Endothelial cell (in vitro differentiated cells): ENCODE measurements at regions not wholly inside any gene's neighbourhood (a gene's known extent, or its start where the extent isn't known, plus 50 kb on each side); places are given as distances from the start of the nearest gene placed in this dataset.

ENCODE experiments used
- DNase-seq: peaks from one replicate; pipeline ENCODE4 v3.0.0; 2021; ENCODE audit warnings: low spot score
- H3K27ac Mint-ChIP-seq: one replicate; pipeline ENCODE4 v1.8.0; 2021; ENCODE audit warnings: mixed read lengths, inconsistent platforms; ENCODE audit not compliant: unreplicated experiment
- H3K27me3 Mint-ChIP-seq: one replicate; pipeline ENCODE4 v1.8.0; 2021; ENCODE audit warnings: mild to moderate bottlenecking, moderate library complexity, mixed read lengths, inconsistent platforms; ENCODE audit not compliant: unreplicated experiment
- H3K36me3 Mint-ChIP-seq: one replicate; pipeline ENCODE4 v1.8.0; 2021; ENCODE audit warnings: mild to moderate bottlenecking, low read depth, mixed read lengths, inconsistent platforms; ENCODE audit not compliant: unreplicated experiment
- H3K4me1 Mint-ChIP-seq: one replicate; pipeline ENCODE4 v1.8.0; 2021; ENCODE audit warnings: mild to moderate bottlenecking, mixed read lengths, inconsistent platforms; ENCODE audit not compliant: unreplicated experiment
- H3K4me3 Mint-ChIP-seq: one replicate; pipeline ENCODE4 v1.8.0; 2021; ENCODE audit warnings: mild to moderate bottlenecking, mixed read lengths, inconsistent platforms; ENCODE audit not compliant: unreplicated experiment
- H3K9me3 Mint-ChIP-seq: one replicate; pipeline ENCODE4 v1.8.0; 2021; ENCODE audit warnings: mixed read lengths, inconsistent platforms; ENCODE audit not compliant: unreplicated experiment
- CTCF ChIP-seq: fragments of 200-600 bp; sonication (generic); IDR thresholded peaks from one replicate; pipeline ENCODE4 v1.5.0; 2021; ENCODE audit warnings: antibody characterized with exemption; ENCODE audit not compliant: unreplicated experiment

GRCh38 chr9:1837453-1838084 lies 177.6 kb upstream of the SMARCA2 start:
- no peak overlapping the region for H3K4me3 Mint-ChIP-seq
- H3K4me1 Mint-ChIP-seq, result no peaks in the 10 kb centered on the region
- H3K9me3 Mint-ChIP-seq, result no peaks in the 10 kb centered on the region
- no peaks in the 10 kb centered on the region for H3K36me3 Mint-ChIP-seq
- H3K27me3 Mint-ChIP-seq, result no peaks in the 10 kb centered on the region
- TF ChIP-seq CTCF, result peak; percentile 54
- DNase-seq, result peak; percentile 58
- H3K27ac Mint-ChIP-seq, result no peak overlapping the region

- no peaks in the 10 kb centered on the region for H3K9me3 Mint-ChIP-seq
- H3K4me1 Mint-ChIP-seq, result no peaks in the 10 kb centered on the region
- H3K36me3 Mint-ChIP-seq, result no peaks in the 10 kb centered on the region
- no peak overlapping the region for H3K27ac Mint-ChIP-seq
- no peaks in the 10 kb centered on the region for H3K27me3 Mint-ChIP-seq
- DNase-seq, result no peak
- no peak overlapping the region for H3K4me3 Mint-ChIP-seq
- no peak for TF ChIP-seq CTCF
Measured at GRCh38 chr9:1839909-1840308, 175.2 kb upstream of the SMARCA2 start.

GRCh38 chr9:1845425-1845824 lies 169.7 kb upstream of the SMARCA2 start:
- H3K4me3 Mint-ChIP-seq, result no peak overlapping the region
- peaks cover 2% of the 10 kb centered on the region for H3K4me1 Mint-ChIP-seq
- no peaks in the 10 kb centered on the region for H3K36me3 Mint-ChIP-seq
- no peak overlapping the region for H3K27ac Mint-ChIP-seq
- H3K9me3 Mint-ChIP-seq, result no peaks in the 10 kb centered on the region
- DNase-seq, result no peak
- no peak for TF ChIP-seq CTCF
- no peaks in the 10 kb centered on the region for H3K27me3 Mint-ChIP-seq

- TF ChIP-seq CTCF, result no peak
- H3K27me3 Mint-ChIP-seq, result no peaks in the 10 kb centered on the region
- DNase-seq, result no peak
- H3K27ac Mint-ChIP-seq, result no peak overlapping the region
- H3K4me3 Mint-ChIP-seq, result no peak overlapping the region
- H3K4me1 Mint-ChIP-seq, result no peaks in the 10 kb centered on the region
- H3K36me3 Mint-ChIP-seq, result no peaks in the 10 kb centered on the region
- H3K9me3 Mint-ChIP-seq, result no peaks in the 10 kb centered on the region
Measured at GRCh38 chr9:1855726-1856125, 159.4 kb upstream of the SMARCA2 start.

- H3K27ac Mint-ChIP-seq, result no peak overlapping the region
- no peaks in the 10 kb centered on the region for H3K4me1 Mint-ChIP-seq
- peaks cover 2% of the 10 kb centered on the region for H3K9me3 Mint-ChIP-seq
Measured at GRCh38 chr9:1857808-1858207, 157.3 kb upstream of the SMARCA2 start.

More at GRCh38 chr9:1857808-1858207, 157.3 kb upstream of the SMARCA2 start:
- Mint-ChIP-seq H3K4me3 (no peak overlapping the region), H3K27me3 (no peaks in the 10 kb centered on the region), H3K36me3 (no peaks in the 10 kb centered on the region)
- no peak for DNase-seq
- no peak for TF ChIP-seq CTCF
